HL-60/S4 treated with retinoic acid at 250 ng/mL for 4 days and 3 days (cell line): ENCODE measurements at regions not wholly inside any gene's neighbourhood (a gene's known extent, or its start where the extent isn't known, plus 50 kb on each side); places are given as distances from the start of the nearest gene placed in this dataset.
"Not testable (repeated sequence)": the region's sequence is repeated elsewhere in the genome, so short reads cannot be mapped to it uniquely, and the experiment has no call there.

ENCODE experiments used
- in situ Hi-C: fragments of 300-500 bp; cut with MboI; formaldehyde crosslinking; loops from 2 replicates; pipeline ENCODE4 v1.7.0; 2022; ENCODE audit warnings: low sequenced_read_pairs

DNA sequence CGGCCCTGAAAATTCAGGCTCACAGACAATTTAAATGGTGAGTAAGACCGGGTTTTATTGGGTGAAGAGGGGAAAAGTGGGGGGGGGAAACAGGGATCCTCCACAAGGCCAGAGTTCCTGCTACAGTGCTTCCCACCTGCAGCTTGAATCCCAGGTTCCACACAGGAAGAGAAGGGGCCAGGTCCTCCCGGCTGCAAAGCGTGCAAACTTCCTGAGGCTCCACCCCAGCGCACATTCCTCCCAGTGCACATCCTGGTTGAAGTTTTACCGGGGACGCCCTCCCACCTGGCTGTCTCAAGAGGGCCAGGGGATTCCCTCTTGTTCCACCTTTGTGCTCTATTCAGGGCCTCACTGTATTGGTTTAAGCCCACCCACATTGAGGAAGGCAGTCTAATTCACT is 347.7 kb upstream of the REG3G start:
- in situ Hi-C loops = no loop called here

DNA sequence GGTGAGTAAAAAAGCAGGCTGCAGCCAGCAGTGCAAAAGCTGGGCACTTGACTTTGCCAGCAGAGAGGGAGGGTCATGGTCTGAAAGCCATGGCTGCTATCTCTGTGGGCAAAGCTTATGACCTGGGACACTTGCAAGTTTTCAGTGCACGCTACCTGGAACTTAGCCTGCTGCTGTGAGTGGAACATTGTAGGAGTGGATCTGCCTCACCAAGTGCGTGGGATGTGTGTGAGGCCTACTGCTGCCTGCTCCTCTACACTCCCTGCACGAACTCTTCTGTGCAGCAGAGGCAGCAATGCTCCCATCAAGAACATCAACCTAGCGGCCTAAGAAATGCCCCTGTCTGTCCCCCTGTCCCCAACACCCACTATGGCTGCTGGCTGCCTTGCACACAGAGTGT is 344.1 kb upstream of the REG3G start:
- in situ Hi-C loops = no loop called here

DNA sequence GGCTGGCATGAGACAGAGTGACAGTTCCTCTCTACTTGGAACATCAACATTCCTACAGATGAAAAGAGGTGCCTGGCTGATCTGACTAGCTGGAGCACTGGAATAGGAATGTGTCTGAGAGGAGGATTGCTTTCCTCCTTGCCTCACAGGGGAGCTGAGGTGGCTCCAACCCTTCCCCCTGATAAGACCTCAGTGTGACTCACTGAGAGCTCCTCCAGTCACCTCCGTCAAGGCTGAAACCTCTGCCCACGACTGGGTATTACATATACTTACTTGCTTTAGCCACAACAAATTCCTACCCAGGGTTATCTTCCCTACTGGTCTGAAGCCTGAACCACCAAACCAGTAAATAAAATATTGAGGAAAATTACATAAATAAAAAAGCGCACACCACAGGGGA is 342.7 kb upstream of the REG3G start:
- in situ Hi-C loops = no loop called here

DNA sequence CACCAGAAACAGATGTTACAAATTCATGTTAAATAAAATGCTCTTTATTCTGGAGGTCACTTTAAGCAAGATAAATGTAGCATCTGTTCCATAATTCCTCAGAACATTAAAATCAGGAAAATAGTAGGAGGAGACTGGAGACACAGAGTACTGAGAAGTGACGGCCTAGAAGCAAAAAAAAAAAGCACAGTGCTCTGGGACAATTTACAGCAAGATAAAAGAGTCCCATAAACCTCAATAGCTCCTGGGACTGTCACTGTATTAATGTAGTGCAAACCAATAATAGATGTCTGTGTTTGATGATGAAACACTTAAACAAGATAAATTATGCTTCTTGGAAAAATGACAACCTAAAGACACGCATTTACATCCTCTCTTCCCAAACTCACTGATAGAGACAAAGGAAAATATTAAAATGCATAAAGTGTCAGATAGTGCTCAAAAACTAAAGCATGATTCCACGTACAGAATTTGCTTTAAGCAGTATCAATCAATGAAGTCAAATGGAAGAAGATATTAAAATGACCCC is 338.8 kb upstream of the REG3G start:
- in situ Hi-C loops = no loop called here

DNA sequence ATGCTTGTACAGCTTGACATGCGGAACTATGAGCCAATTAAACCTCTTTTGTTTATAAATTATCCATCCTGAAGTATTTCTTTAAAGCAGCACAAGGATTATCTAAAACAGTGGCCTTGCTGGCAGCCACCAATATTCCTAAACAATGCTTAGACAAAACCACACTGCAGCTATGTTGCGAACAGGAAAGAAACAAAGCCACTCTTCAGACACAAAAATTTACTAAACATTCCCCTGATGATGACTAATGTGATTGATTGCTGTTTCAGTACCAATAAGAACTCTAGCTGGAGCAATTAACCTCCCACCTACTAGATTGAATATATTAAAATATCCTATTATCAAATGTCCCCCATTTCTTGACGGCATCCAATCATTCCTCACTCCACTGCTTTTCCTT is 325.8 kb upstream of the REG3G start:
- in situ Hi-C loops = no loop called here

DNA sequence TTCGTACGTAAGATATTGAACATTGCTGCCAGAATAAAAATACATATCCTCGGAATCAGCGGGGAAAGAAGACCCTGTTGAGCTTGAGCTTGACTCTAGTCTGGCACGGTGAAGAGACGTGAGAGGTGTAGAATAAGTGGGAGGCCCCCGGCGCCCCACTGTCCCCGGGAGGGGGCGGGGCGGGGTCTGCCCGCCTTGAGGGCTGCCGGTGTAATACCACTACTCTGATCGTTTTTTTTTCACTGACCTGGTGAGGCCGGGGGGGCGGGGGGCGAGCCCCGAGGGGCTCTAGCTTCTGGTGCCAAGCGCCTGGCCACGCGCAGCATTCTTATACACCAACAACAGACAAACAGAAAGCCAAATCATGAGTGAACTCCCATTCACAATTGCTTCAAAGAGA is 324.0 kb upstream of the REG3G start:
- in situ Hi-C loops = no loop called here

DNA sequence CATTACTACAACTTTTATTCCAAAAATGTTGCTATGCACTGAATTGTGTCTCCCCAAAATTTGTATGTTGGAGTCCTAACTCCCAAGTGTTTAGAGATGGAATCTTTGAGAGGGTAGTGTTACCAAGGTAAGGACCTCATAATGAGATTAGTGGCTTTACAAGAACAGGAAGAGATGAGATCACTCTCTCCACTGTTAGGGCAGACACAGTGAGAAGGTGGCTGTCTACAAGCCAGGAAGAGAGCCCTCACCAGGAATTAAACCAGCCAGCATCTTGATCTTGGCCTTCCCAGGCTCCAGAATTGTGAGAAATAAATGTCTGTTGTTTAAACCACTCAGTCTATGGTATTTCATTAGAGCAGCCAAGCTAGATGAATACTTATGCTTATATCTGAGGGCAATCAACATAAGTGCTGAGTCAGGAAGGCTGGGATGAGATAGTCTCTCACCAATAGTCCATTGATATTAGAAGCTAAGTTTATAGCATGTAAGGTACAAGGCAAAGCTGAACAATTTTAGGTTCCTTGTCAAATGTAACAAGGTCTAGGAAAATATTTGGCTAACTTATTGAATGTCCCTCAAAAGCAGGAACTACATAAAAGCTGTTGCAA is 317.6 kb upstream of the REG3G start:
- in situ Hi-C loops = no loop called here

DNA sequence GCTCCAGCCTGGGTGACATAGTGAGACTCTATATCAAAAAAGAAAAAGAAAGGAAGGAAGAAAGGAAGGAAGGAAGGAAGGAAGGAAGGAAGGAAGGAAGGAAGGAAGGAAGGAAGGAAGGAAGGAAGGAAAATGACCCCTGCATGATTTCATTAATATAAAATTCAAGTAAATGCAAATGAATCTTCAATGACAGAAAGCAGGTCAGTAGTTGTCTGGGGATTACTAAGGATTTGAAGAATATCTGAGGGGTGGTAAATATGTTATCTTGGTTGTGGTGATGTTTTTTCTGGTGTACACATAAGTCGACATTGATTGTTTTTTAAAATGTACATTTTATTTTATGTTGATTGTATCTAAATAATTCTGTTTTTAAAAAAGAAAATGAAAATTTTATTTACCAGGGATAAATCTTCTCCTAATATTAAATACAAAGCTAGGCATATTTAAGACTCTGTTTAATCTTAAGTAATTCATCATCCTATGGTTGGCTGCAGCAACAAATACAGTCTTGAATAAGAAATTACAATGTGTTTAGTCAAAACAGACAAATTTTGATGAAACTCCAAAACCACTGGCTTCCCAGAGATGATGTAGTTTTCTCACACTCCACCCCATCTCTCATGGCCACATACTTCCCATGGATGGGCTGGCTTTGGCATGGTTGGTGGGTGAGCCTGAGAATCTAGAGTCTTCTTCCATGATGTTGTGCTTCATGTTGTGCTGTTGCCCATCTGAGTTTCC is 314.7 kb upstream of the REG3G start:
- in situ Hi-C loops = no loop called here

DNA sequence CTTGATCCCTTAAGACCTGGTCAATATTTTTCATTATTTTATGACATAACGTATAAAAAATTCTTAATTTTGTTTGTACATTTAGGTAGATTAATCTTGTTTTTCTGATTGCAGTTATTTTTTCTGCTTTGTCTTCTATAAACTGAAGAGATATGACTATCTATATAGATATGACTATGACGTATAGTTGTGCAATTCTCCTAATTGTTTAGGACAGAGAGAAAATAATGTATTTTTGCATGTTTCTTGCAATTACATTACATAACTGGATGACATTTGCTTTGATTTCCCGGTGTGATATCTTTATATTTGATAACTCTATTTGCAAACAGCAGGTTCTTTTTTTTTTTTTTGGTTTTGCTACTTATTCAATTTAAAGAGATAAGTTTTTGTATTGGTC is 310.2 kb upstream of the REG3G start:
- in situ Hi-C loops = no loop called here

DNA sequence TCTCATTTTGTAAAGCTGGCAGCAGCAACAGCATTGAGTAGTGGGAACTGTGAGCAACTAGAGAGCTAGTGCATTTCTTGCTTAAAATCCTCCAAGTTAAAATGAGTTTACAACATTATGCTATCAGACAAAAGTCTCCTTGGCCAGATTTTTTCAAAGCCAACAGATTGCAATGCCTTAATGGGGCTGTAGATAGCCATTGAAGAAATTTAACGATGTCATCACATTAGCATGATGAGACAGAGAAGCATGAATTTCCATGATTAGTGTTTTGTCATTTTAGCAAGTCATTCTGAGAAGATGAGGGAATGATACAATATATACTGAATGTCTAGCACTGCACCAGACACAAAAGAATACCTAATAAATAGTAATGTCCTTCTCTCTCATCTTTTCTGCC is 307.5 kb upstream of the REG3G start:
- in situ Hi-C loops = no loop called here

DNA sequence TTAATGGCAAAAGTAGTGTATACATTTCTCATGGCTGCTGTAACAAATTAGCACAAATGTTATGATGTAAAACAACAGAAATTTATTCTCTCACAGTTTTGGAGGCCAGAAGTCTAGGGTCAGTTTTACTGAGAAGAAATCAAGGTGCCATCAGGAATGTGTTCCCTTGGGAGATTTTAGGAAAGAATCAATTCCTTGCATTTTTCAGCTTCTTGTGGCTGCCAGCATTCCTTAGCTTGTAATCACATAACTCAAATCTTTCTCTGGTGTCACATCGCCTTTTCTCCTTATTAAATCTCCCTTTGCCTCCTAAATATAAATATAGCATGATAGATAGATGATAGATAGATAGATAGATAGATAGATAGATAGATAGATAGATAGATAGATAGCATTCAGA is 307.0 kb upstream of the REG3G start:
- in situ Hi-C loops = no loop called here

DNA sequence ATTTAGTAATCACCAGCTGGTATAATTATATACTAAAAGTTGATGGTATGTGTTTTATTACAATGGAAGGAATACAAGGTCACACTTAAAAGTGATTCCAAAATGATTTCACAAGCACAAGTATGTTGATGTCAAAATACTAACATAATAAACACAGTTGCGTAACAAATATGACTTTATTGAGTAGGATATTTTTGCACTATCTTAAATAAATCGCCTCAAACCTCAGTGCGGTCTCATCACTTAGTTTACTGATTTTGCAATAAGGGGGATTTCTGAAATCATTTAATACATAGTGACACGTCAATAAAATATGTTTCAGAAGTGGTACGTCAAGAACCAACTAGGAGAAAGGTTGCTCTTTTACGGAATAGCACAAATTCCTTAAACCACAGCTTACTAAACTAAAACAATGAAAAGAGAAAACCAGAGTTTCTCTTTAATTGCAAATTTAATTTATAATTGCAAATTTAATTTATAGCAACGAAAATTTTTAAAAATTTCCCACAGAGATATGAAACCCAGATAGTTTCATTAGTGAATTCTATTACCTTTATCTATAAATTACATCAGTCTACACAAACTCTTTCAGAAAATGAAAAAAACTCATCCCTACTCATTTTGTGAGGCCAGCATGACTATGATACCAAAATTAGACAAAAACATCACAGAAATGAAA is 304.0 kb upstream of the REG3G start:
- in situ Hi-C loops = no loop called here

DNA sequence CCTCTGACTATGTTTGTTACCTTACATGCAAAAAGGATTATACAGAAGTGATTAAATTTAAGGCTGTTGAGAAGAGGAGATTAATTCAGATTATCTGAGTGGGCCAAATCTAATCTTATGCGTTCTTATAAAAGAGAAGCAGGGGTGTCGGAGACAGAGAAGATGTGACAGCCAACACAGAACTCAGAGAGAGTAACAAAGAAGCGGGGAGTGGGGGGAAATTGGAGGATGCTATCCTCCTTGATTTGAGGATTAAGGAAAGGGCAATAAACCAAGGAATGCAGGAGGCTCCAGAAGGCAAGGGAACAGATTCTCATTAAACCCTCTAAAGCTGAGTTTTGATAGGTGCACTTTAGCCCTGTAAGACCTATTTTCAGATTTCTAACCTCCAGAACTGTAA is 291.3 kb upstream of the REG3G start:
- in situ Hi-C loops = no loop called here

DNA sequence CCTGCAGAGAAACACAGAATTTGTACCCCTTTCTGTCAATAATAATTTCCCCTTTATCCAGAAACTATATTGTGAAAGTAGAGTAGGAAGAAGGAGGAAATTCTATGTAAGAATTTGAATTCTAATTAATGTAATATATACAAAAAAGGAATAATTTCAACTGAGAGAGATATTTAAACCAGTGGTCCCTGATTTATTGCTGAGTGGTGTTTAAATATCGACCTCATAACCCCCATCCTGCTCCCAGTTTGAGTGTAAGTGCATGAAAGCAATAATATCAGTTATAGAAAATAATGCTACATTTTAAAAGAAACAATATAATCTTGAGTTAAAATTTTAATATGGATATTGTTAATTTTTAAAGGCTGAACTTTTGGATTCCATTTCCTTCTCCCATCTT is 286.2 kb upstream of the REG3G start:
- in situ Hi-C loops = no loop called here

DNA sequence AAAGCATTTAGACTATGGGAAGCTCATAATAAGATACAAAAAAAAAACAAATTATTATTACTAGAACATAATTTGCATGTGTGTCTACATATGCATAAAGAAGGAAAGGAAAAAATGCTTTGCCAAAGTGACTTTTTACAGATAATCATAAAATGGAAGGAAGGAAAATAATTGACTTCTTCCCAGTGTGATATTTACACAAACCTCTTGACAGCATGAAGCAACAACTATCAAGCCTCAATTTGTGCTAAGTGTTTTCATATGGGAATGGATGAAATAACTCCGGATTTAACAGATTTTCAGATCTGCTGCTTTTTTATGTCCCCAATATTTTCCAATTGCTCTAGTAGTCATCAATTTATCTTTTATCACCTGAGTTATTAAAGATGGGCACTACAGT is 275.9 kb upstream of the REG3G start:
- in situ Hi-C loops = no loop called here

DNA sequence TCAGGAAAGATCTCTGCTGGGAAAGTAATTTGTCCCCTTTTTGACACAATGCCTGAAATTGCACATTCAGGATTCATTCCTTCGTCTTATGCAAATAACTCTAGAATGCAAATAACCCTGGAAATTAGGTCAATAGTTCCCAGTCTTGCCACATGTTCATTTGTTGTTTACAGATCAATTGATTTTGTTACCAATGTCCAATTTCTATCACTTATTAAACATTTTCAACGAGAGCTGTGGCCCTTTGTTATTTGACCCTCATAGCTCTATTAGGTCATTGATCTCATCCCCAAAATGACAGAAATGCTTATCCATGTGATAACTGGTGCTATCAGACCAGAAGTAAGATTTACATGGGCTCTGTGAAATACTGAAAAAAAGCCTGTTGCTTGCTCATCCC is 275.3 kb upstream of the REG3G start:
- in situ Hi-C loops = no loop called here

DNA sequence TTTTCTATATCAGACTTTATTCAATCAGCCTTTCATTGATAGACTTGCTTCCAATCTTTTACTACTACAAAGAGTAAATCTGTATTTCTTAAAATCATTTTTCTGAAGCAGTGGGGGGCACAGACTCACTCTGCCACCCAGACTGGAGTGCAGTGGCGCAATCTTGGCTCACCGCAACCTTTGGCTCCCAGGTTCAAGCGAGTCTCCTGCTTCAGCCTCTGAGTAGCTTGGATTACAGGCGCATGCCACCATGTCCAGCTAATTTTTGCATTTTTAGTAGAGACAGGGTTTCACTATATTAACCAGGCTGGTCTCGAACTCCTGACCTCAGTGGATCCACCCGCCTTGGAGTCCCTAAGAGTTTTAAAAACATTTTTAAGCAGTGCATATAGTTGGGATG is 270.6 kb upstream of the REG3G start:
- in situ Hi-C loops = no loop called here

DNA sequence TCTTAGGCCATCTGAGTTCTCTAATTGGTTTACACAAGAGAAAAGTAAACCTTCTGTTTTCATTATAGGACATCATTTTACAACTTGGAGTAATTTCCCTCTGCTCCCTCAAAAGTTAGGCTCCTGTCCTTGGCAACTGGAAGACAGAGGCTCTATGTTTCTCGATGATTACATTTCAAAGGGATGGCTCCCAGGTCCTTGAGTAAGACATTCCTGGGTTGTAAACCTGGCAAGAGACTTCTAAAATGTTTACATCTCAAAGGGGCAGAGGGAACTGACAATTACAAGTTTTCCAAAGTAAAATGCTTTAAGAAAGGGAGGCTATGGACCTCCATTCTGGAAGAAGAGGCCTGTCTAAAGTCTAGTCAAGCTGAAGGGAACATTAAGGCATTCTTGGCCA is 268.3 kb upstream of the REG3G start:
- in situ Hi-C loops = no loop called here

DNA sequence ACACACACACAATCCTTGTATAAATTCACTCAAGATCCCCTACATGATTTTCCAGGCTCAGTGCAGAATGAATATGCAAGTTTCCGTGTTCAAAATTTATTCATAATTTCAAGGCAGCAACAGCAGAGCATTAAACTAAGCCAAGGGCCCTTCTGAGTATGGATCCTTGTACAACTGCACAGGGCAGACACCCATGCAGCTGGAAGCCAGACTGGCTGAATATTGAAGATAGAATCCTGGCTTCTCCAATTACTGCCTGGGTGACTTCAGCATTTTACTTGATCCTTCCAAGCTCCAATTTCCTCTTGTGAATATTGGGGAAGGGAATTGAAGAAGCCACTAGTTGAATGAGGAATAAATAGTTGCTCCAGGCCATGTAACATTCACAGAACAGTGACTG is 267.9 kb upstream of the REG3G start:
- in situ Hi-C loops = no loop called here

DNA sequence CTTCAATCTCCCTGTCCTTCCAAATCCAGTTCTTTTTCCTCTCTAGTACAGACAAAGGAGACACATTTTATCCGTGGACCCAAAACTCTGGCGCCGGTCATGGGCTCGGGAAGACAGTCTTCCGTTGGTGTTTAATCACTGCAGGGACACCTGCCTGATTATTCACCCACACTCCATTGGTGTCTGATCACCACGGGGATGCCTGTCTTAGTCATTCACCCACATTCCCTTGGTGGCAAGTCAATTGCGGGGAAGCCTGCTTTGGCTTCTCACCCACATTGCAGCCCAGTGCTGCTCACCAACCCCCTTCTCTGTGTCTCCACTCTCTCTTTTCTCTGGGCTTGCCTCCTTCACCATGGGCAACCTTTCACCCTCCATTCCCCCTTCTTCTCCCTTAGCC is 266.7 kb upstream of the REG3G start:
- in situ Hi-C loops = not testable (repeated sequence)

DNA sequence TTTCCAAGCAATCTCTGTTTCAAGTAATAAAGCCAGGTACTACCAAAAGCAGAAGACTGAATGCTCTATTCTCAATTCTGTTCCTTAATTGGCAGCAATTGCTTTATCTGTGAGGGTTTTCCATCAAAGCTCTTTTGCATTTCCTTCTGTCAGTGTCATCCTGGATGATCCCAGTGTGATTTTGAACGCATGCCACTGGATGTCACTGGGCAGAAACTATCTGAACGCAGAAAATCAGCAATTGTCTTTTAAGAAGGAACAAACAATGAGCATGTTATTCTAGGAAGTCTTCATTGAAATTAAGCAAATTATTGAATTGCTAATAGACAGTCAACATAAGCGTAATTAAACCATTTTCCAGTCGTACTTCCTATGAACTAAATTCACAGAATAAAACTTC is 259.0 kb upstream of the REG3G start:
- in situ Hi-C loops = no loop called here

DNA sequence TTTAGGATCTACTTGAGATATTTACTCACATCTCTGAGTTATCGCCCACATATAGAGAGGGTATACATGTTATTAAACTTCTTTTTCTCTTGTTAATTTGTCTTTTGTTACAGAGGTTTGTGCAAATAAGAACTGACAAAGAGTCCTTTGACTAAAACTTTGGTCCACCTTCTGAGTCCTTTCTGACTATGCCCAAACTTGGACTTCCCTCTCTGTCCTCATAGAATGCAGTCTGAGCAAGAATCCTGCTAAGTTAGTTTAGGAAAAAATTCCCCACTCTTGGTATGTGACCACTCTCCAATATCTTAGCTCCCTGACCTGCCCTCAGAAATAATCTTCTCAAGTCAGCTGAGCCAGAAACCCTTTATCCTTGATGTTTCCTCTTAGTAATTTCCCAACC is 257.5 kb upstream of the REG3G start:
- in situ Hi-C loops = no loop called here
